ENCODE measurements at regions not wholly inside any gene's neighbourhood (a gene's known extent, or its start where the extent isn't known, plus 50 kb on each side); places are given as distances from the start of the nearest gene placed in this dataset.

GRCh38 chr16:86019446-86020047 is 120.6 kb downstream of the IRF8 start:
- DNase-seq, result no peak

- DNase-seq, result no peak
Measured at GRCh38 chr16:86020971-86021370, 122.0 kb downstream of the IRF8 start.

GRCh38 chr16:86022381-86022960 is 123.5 kb downstream of the IRF8 start:
- no peak for DNase-seq

- no peak for DNase-seq
Measured at GRCh38 chr16:86024210-86024609, 125.2 kb downstream of the IRF8 start.

- DNase-seq, result no peak
Measured at GRCh38 chr16:86025706-86026105, 126.7 kb downstream of the IRF8 start.

- no peak for DNase-seq
Measured at GRCh38 chr16:86026171-86026910, 127.4 kb downstream of the IRF8 start.

GRCh38 chr16:86026916-86027315 is 128.0 kb downstream of the IRF8 start:
- DNase-seq, result no peak

GRCh38 chr16:86027373-86028126 is 128.6 kb downstream of the IRF8 start:
- DNase-seq, result no peak

GRCh38 chr16:86029131-86029741 is 130.3 kb downstream of the IRF8 start:
- DNase-seq, result no peak

GRCh38 chr16:86030116-86030515 is 131.2 kb downstream of the IRF8 start:
- no peak for DNase-seq

GRCh38 chr16:86031141-86031678 is 132.2 kb downstream of the IRF8 start:
- DNase-seq, result no peak

- DNase-seq, result no peak
Measured at GRCh38 chr16:86033016-86033474, 134.1 kb downstream of the IRF8 start.

- DNase-seq, result no peak
Measured at GRCh38 chr16:86033971-86034370, 135.0 kb downstream of the IRF8 start.

GRCh38 chr16:86034421-86034919 is 135.5 kb downstream of the IRF8 start:
- DNase-seq, result no peak

GRCh38 chr16:86035906-86036305 is 136.9 kb downstream of the IRF8 start:
- DNase-seq, result no peak

GRCh38 chr16:86037999-86038925 is 139.3 kb downstream of the IRF8 start:
- no peak for DNase-seq

GRCh38 chr16:86038926-86039310 is 140.0 kb downstream of the IRF8 start:
- no peak for DNase-seq

- no peak for DNase-seq
Measured at GRCh38 chr16:86039606-86040005, 140.6 kb downstream of the IRF8 start.

GRCh38 chr16:86040496-86040895 is 141.5 kb downstream of the IRF8 start:
- DNase-seq, result no peak

GRCh38 chr16:86041215-86041614 is 142.3 kb downstream of the IRF8 start:
- no peak for DNase-seq

GRCh38 chr16:86041807-86042206 is 142.8 kb downstream of the IRF8 start:
- DNase-seq, result no peak

Data from 8988T (cell line).